ENCODE measurements at regions not wholly inside any gene's neighbourhood (a gene's known extent, or its start where the extent isn't known, plus 50 kb on each side); places are given as distances from the start of the nearest gene placed in this dataset.

DNA sequence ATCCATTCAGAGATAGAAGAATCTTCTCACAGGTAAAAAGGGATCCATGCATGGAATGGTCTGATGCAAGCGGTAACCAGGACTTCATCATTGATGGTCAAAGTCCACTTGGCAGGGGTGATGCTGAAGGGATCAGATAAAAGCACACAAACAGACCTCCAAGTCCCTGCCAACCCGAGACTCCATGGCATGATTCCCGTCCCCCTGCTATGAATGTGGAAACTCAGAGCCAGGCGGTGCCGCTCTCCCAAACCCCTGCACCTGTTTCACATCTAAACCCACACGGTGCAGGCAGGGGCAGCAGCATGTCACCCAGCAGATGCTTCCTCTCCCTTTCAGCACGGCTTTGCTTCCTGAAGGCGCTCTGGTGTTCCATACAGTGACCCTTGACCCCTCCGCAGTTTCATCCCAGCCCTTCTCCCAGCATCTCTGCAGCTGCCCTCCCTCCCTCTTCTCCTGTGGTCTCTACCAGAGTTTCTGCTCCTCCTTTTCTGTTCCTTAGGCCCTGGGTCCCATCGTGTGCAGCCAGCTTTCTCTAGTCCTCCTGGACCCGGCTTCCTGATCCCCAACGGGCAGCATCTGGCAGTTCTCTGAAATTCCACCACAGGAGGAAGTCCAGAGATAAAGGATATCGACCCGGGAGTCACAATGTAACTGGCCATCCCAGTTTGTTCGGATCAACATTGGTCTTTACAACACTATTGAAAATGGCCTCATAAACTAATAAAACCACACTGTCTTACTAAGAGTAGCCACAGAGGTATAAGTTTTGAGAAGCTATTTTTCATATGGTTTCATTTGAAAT is 235.0 kb downstream of the TTLL2 start (continued):
- TF ChIP-seq ZNF687 (CRISPR knock-in tag; IDR thresholded peaks at IDR 0.05): peak; percentile 96
- peak; percentile 78; the same call in 1 of the 2 replicates for TF ChIP-seq AHR (CRISPR knock-in tag; IDR thresholded peaks at IDR 0.05)
- 0 out of 2 replicates have a peak, but pooled peaks have one; percentile 81 for TF ChIP-seq ZNF510 (CRISPR knock-in tag; IDR thresholded peaks at IDR 0.05; ENCODE audit: low read depth)
- TF ChIP-seq USF2 (IDR thresholded peaks at IDR 0.05; ENCODE audit: low read depth, low read length): no peak
- no peak; the same call in 1 of the 2 replicates for TF ChIP-seq USF2 (CRISPR knock-in tag; IDR thresholded peaks at IDR 0.05; ENCODE audit: borderline replicate concordance)
- TF ChIP-seq KDM6A (CRISPR knock-in tag; IDR thresholded peaks at IDR 0.05; ENCODE audit: low read depth): peak; percentile 69
- TF ChIP-seq, protein P1, sequence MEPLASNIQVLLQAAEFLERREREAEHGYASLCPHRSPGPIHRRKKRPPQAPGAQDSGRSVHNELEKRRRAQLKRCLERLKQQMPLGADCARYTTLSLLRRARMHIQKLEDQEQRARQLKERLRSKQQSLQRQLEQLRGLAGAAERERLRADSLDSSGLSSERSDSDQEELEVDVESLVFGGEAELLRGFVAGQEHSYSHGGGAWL (CRISPR knock-in tag; IDR thresholded peaks at IDR 0.05): 0 out of 2 replicates have a peak, but pooled peaks have one; percentile 35
- TF ChIP-seq SP140L (CRISPR knock-in tag; IDR thresholded peaks at IDR 0.05; ENCODE audit: borderline replicate concordance): no peak; the same call in 1 of the 2 replicates
- peak; percentile 83 for TF ChIP-seq SALL1 (CRISPR knock-in tag; IDR thresholded peaks at IDR 0.05)
- TF ChIP-seq, protein P2, sequence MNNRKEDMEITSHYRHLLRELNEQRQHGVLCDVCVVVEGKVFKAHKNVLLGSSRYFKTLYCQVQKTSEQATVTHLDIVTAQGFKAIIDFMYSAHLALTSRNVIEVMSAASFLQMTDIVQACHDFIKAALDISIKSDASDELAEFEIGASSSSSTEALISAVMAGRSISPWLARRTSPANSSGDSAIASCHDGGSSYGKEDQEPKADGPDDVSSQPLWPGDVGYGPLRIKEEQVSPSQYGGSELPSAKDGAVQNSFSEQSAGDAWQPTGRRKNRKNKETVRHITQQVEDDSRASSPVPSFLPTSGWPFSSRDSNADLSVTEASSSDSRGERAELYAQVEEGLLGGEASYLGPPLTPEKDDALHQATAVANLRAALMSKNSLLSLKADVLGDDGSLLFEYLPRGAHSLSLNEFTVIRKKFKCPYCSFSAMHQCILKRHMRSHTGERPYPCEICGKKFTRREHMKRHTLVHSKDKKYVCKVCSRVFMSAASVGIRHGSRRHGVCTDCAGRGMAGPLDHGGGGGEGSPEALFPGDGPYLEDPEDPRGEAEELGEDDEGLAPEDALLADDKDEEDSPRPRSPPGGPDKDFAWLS (CRISPR knock-in tag; IDR thresholded peaks at IDR 0.05; ENCODE audit: borderline replicate concordance): 0 out of 2 replicates have a peak, but pooled peaks have one; percentile 30
- TF ChIP-seq ZSCAN22 (CRISPR knock-in tag; IDR thresholded peaks at IDR 0.05): peak; percentile 63; the same call in 1 of the 2 replicates
- TF ChIP-seq ZNF44 (CRISPR knock-in tag; IDR thresholded peaks at IDR 0.05): no peak
- peak in 1 of 2 experiments; percentile 67; a peak in 2 of 4 replicates for TF ChIP-seq HMGXB4 (CRISPR knock-in tag; IDR thresholded peaks at IDR 0.05; ENCODE audit: borderline replicate concordance in 1 of 2, low read depth in 1 of 2)
- TF ChIP-seq, protein P3, sequence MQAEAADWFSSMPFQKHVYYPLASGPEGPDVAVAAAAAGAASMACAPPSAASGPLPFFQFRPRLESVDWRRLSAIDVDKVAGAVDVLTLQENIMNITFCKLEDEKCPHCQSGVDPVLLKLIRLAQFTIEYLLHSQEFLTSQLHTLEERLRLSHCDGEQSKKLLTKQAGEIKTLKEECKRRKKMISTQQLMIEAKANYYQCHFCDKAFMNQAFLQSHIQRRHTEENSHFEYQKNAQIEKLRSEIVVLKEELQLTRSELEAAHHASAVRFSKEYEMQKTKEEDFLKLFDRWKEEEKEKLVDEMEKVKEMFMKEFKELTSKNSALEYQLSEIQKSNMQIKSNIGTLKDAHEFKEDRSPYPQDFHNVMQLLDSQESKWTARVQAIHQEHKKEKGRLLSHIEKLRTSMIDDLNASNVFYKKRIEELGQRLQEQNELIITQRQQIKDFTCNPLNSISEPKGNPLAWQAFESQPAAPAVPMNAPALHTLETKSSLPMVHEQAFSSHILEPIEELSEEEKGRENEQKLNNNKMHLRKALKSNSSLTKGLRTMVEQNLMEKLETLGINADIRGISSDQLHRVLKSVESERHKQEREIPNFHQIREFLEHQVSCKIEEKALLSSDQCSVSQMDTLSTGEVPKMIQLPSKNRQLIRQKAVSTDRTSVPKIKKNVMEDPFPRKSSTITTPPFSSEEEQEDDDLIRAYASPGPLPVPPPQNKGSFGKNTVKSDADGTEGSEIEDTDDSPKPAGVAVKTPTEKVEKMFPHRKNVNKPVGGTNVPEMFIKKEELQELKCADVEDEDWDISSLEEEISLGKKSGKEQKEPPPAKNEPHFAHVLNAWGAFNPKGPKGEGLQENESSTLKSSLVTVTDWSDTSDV (CRISPR knock-in tag; IDR thresholded peaks at IDR 0.05): no peak
